Cardiac fibroblast (primary cell): ENCODE measurements at regions not wholly inside any gene's neighbourhood (a gene's known extent, or its start where the extent isn't known, plus 50 kb on each side); places are given as distances from the start of the nearest gene placed in this dataset.
"Not testable (repeated sequence)": the region's sequence is repeated elsewhere in the genome, so short reads cannot be mapped to it uniquely, and the experiment has no call there.

Experiments used
- DNase-seq, 2 donors: peaks; one replicate each; pipeline versions ENCODE4 v3.0.0 to v3.0.0-alpha.2; 2010; ENCODE audit warnings: low read depth in 2 of 2
- H3K4me3 ChIP-seq, 2 donors: replicated peaks in 1 of 2; 1 replicate in 1 of 2; 2 replicates in 1 of 2; pipeline ENCODE4 v1.5.1; 2011; ENCODE audit warnings: low read depth in 2 of 2, low read length in 2 of 2, mild to moderate bottlenecking in 2 of 2, moderate library complexity in 1 of 2
- CTCF ChIP-seq: IDR thresholded peaks from one replicate; pipeline ENCODE4 v1.5.1; 2011; ENCODE audit warnings: low read depth, mild to moderate bottlenecking, low read length, inconsistent platforms

GRCh38 chr1:195697130-195697529 is 911.1 kb downstream of the KCNT2 start:
- H3K4me3 ChIP-seq = no peak overlapping the region
- DNase-seq = no peak
- no peak for TF ChIP-seq CTCF

DNA sequence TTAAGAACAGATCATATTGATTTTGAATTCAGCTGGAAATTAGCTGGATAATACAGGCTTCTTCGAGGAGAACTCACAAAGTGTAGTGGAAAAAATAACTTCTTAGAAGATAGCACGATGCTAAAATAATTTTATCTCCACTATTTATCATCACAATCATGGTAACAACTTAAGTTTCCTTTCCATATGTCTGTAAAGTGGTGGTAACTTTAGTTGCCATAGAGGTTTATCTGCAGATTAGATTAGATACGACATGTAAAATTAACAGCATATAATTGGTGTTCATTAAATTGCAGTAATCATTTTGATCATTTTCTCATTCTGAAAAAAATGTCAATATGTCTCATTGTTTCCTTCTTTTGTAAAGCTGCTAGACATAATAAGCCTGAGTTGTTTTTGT is 921.5 kb downstream of the KCNT2 start:
- H3K4me3 ChIP-seq = no peak overlapping the region
- TF ChIP-seq CTCF = no peak
- no peak for DNase-seq

GRCh38 chr1:195664628-195665027 is 943.6 kb downstream of the KCNT2 start:
- DNase-seq = peak in 1 of 2 donors; percentile 1
- H3K4me3 ChIP-seq = no peak overlapping the region
- TF ChIP-seq CTCF = no peak

GRCh38 chr1:195663549-195664280 is 944.5 kb downstream of the KCNT2 start:
- TF ChIP-seq CTCF = no peak

GRCh38 chr1:195656780-195657179 is 951.5 kb downstream of the KCNT2 start:
- no peak overlapping the region for H3K4me3 ChIP-seq
- no peak for DNase-seq
- no peak for TF ChIP-seq CTCF

More at GRCh38 chr1:195663549-195664280, 944.5 kb downstream of the KCNT2 start:
- peak; percentile 28 to 37 for DNase-seq
- no peak overlapping the region for H3K4me3 ChIP-seq

DNA sequence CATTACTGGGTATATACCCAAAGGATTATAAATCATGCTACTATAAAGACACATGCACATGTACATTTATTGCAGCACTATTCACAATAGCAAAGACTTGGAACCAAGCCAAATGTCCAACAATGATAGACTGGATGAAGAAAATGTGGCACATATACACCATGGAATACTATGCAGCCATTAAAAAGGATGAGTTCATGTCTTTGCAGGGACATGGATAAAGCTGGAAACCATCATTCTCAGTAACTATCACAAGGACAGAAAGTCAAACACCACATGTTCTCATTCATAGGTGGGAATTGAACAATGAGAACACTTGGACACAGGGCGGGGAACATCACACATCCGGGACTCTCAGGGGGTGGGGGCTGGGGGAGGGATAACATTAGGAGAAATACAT is 959.4 kb downstream of the KCNT2 start:
- not testable (repeated sequence) for DNase-seq, H3K4me3 ChIP-seq

- no peak for DNase-seq
- TF ChIP-seq CTCF = no peak
- no peak overlapping the region for H3K4me3 ChIP-seq
Observed at GRCh38 chr1:195637539-195637938, 970.7 kb downstream of the KCNT2 start.
